PC-3 (cell line): ENCODE measurements at regions not wholly inside any gene's neighbourhood (a gene's known extent, or its start where the extent isn't known, plus 50 kb on each side); places are given as distances from the start of the nearest gene placed in this dataset.

Experiments
- ATAC-seq: fragments of 200-7000 bp; cut with Tn5 transposase; 2 replicates; pipeline ENCODE4 v1.9.1; 2020; ENCODE audit warnings: mild to moderate bottlenecking, moderate library complexity
- BruUV-seq: library from RNA; stranded (reverse); fragments of 400-500 nt; replicated peaks from 2 replicates; lab custom pipeline; 2021; lab: Mats Ljungman, UMichigan
- CTCF ChIA-PET: fragments of 300-600 bp; sonication (Branson Sonifier 250); formaldehyde crosslinking; loops from one replicate; lab custom pipeline; 2022; ENCODE audit warnings: antibody characterized with exemption; lab: Charles Lee
- POLR2A ChIA-PET: fragments of 300-600 bp; sonication (Branson Sonifier 250); formaldehyde crosslinking; loops from one replicate; lab custom pipeline; 2022; ENCODE audit warnings: antibody characterized with exemption; ENCODE audit not compliant: unreplicated experiment; lab: Charles Lee
- DNase-seq: peaks from one replicate; pipeline ENCODE4 v3.0.0-alpha.2; 2015
- H2AFZ ChIP-seq: fragments of 300-600 bp; sonication (generic); 2 replicates; pipeline ENCODE4 v1.6.0; 2016; ENCODE audit warnings: antibody characterized with exemption, low read length
- H3F3A ChIP-seq: fragments of 300-600 bp; sonication (generic); one replicate; pipeline ENCODE4 v1.6.0; 2017; ENCODE audit warnings: antibody characterized with exemption, low read length, control low read depth, mild to moderate bottlenecking; ENCODE audit not compliant: unreplicated experiment
- H3K27ac ChIP-seq: fragments of 300-600 bp; sonication (generic); 2 replicates; pipeline ENCODE4 v1.5.1; 2016; ENCODE audit warnings: mild to moderate bottlenecking, low read length
- H3K27me3 ChIP-seq: fragments of 300-600 bp; sonication (generic); 2 replicates; pipeline ENCODE4 v1.6.1; 2016; ENCODE audit warnings: low read length, mixed read lengths
- H3K36me3 ChIP-seq: fragments of 300-600 bp; sonication (generic); 2 replicates; pipeline ENCODE4 v1.6.1; 2016; ENCODE audit warnings: low read depth, mixed run types, low read length, mixed read lengths
- H3K4me1 ChIP-seq: fragments of 300-600 bp; sonication (generic); 2 replicates; pipeline ENCODE4 v1.5.1; 2016; ENCODE audit warnings: low read length; ENCODE audit not compliant: insufficient read depth
- H3K4me2 ChIP-seq: fragments of 300-600 bp; sonication (generic); 2 replicates; pipeline ENCODE4 v1.6.0; 2016; ENCODE audit warnings: low read length
- H3K4me3 ChIP-seq: fragments of 300-600 bp; sonication (generic); 2 replicates; pipeline ENCODE4 v1.5.1; 2016; ENCODE audit warnings: mild to moderate bottlenecking, low read length, mixed read lengths
- H3K79me2 ChIP-seq: fragments of 300-600 bp; sonication (generic); 2 replicates; pipeline ENCODE4 v1.6.1; 2017; ENCODE audit warnings: low read length, mixed read lengths
- H3K9ac ChIP-seq: fragments of 300-600 bp; sonication (generic); 2 replicates; pipeline ENCODE4 v1.6.0; 2016; ENCODE audit warnings: mild to moderate bottlenecking, low read length
- H3K9me2 ChIP-seq: fragments of 300-600 bp; sonication (generic); replicated peaks from 2 replicates; pipeline ENCODE4 v1.6.1; 2016; ENCODE audit warnings: mixed run types, low read length, mixed read lengths
- H3K9me3 ChIP-seq: fragments of 300-600 bp; sonication (generic); 2 replicates; pipeline ENCODE4 v1.6.1; 2016; ENCODE audit warnings: low read length, mixed read lengths
- H4K20me1 ChIP-seq: fragments of 300-600 bp; sonication (generic); 2 replicates; pipeline ENCODE4 v1.6.1; 2016; ENCODE audit warnings: low read length, mixed read lengths
- CTCF ChIP-seq: fragments of 300-600 bp; sonication (generic); conservative IDR thresholded peaks from 2 replicates; pipeline ENCODE4 v1.5.1; 2017; ENCODE audit warnings: antibody characterized with exemption, low read depth, mild to moderate bottlenecking, low read length
- EZH2 ChIP-seq: fragments of 300-600 bp; sonication (generic); IDR thresholded peaks from one replicate; pipeline ENCODE4 v1.6.1; 2017; ENCODE audit warnings: antibody characterized with exemption, mild to moderate bottlenecking, low read length; ENCODE audit not compliant: unreplicated experiment
- EZH2phosphoT487 ChIP-seq: fragments of 300-600 bp; sonication (generic); IDR thresholded peaks from 2 replicates; pipeline ENCODE4 v1.6.1; 2018; ENCODE audit warnings: mild to moderate bottlenecking, antibody characterized with exemption, low read length, borderline replicate concordance
- intact Hi-C: fragments of 100-400 bp; cut with micrococcal nuclease; formaldehyde crosslinking; loops from 2 replicates; pipeline ENCODE4 v1.9.0; 2023

GRCh38 chr2:188865681-188866080 lies 108.5 kb upstream of the COL3A1 start:
- no peaks in the 10 kb centered on the region for H3K79me2 ChIP-seq
- ATAC-seq (no peak), DNase-seq (no peak)
- no peak overlapping the region for H3K4me3 ChIP-seq
- H3K4me2 ChIP-seq = no peak overlapping the region
- CTCF ChIA-PET = no interaction called here
- H3K4me1 ChIP-seq = no peaks in the 10 kb centered on the region
- H2AFZ ChIP-seq = no peak overlapping the region
- 0 out of 2 replicates have a peak, but pooled peaks cover 3% of the 10 kb centered on the region for H3K9me3 ChIP-seq
- no peaks in the 10 kb centered on the region for H3K36me3 ChIP-seq
- H3K9ac ChIP-seq = no peak overlapping the region
- H3K27ac ChIP-seq = no peak overlapping the region
- TF ChIP-seq EZH2 = no peak
- no peak for TF ChIP-seq CTCF
- no peak for TF ChIP-seq EZH2phosphoT487
- BruUV-seq = no TSS peak
- no peaks in the 10 kb centered on the region for H3F3A ChIP-seq
- POLR2A ChIA-PET = no interaction called here
- no peaks in the 10 kb centered on the region for H3K27me3 ChIP-seq
- H3K9me2 ChIP-seq = no peaks in the 10 kb centered on the region
- H4K20me1 ChIP-seq = no peaks in the 10 kb centered on the region
- intact Hi-C loops = no loop called here

DNA sequence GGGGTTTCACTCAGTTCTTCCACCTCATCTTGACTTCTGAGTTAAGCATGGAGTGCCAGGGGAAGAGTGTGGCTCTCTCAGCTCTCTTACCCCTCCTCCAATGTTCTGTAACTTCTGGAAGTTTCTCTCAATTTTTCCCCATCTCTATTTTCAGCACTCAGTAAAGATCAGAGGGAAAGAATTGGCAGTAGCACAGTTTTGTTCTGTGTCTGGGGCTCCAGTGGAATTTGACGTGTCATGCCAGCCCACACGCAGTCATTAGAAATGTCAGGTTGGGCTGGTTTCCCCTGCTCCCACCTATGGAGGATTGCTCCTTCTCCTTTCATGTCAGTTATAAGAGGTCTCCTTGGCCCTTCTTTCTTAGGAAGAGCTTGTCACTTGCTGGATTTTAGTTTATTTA lies 104.6 kb upstream of the COL3A1 start:
- no peak for ATAC-seq

GRCh38 chr2:188870289-188870688 lies 103.9 kb upstream of the COL3A1 start:
- H3K9me2 ChIP-seq = no peaks in the 10 kb centered on the region
- H3K27ac ChIP-seq = no peak overlapping the region
- no peaks in the 10 kb centered on the region for H3K27me3 ChIP-seq
- no peaks in the 10 kb centered on the region for H3K9me3 ChIP-seq
- H3K4me2 ChIP-seq = no peak overlapping the region
- DNase-seq (no peak), ATAC-seq (no peak)
- no peaks in the 10 kb centered on the region for H3F3A ChIP-seq
- no peaks in the 10 kb centered on the region for H3K4me1 ChIP-seq
- H2AFZ ChIP-seq = no peak overlapping the region
- H3K79me2 ChIP-seq = no peaks in the 10 kb centered on the region
- no peak overlapping the region for H3K9ac ChIP-seq
- CTCF ChIA-PET = no interaction called here
- BruUV-seq = no TSS peak
- TF ChIP-seq EZH2 (no peak), EZH2phosphoT487 (no peak), CTCF (no peak)
- H3K36me3 ChIP-seq = no peaks in the 10 kb centered on the region
- POLR2A ChIA-PET = no interaction called here
- intact Hi-C loops = no loop called here
- no peaks in the 10 kb centered on the region for H4K20me1 ChIP-seq
- H3K4me3 ChIP-seq = no peak overlapping the region

More for the DNA sequence above, 104.6 kb upstream of the COL3A1 start:
- no peaks in the 10 kb centered on the region for H3K9me2 ChIP-seq
- no peak overlapping the region for H3K4me2 ChIP-seq
- no peaks in the 10 kb centered on the region for H3K79me2 ChIP-seq
- POLR2A ChIA-PET = no interaction called here
- H3F3A ChIP-seq = no peaks in the 10 kb centered on the region
- no peaks in the 10 kb centered on the region for H4K20me1 ChIP-seq
- H3K9me3 ChIP-seq = no peaks in the 10 kb centered on the region
- no TSS peak for BruUV-seq
- CTCF ChIA-PET = no interaction called here
- no peak overlapping the region for H2AFZ ChIP-seq
- H3K27ac ChIP-seq = no peak overlapping the region
- intact Hi-C loops = no loop called here
- no peak overlapping the region for H3K9ac ChIP-seq
- DNase-seq = no peak
- no peaks in the 10 kb centered on the region for H3K27me3 ChIP-seq
- TF ChIP-seq EZH2phosphoT487 (no peak), EZH2 (no peak), CTCF (no peak)
- no peaks in the 10 kb centered on the region for H3K4me1 ChIP-seq
- H3K4me3 ChIP-seq = no peak overlapping the region
- H3K36me3 ChIP-seq = no peaks in the 10 kb centered on the region
